Pulmonary artery endothelial cell (primary cell): ENCODE measurements at regions not wholly inside any gene's neighbourhood (a gene's known extent, or its start where the extent isn't known, plus 50 kb on each side); places are given as distances from the start of the nearest gene placed in this dataset.
"Not testable (repeated sequence)": the region's sequence is repeated elsewhere in the genome, so short reads cannot be mapped to it uniquely, and the experiment has no call there.

Experiments used
- DNase-seq: peaks from one replicate; pipeline ENCODE4 v3.0.0-alpha.2; 2011; ENCODE audit warnings: low read depth, low spot score

GRCh38 chr5:159497221-159497620 lies 166.9 kb upstream of the IL12B start:
- no peak for DNase-seq

DNA sequence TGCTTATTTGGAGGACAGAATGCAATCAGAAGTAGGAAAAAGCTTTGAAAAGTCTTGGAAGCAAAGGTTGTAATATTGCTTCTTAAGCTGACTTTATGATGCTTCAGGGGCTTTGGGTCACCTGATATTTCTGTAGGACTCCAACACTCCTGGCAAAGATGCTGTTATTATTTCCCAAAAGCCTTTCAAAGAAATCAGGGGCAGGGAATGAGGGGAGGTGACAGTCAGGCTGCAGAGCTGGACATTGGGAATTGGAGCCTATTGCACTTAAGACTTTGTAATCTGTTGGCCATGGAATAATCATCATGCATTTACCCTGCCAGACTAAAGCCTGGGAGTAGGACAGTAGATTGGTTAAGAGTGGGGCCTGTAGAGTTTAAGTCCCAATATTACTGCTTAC lies 168.3 kb upstream of the IL12B start:
- no peak for DNase-seq

DNA sequence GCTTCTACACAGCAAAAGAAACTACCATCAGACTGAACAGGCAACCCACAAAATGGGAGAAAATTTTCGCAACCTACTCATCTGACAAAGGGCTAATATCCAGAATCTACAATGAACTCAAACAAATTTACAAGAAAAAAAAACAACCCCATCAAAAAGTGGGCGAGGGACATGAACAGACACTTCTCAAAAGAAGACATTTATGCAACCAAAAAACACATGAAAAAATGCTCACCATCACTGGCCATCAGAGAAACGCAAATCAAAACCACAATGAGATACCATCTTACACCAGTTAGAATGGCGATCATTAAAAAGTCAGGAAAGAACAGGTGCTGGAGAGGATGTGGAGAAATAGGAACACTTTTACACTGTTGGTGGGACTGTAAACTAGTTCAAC lies 171.8 kb upstream of the IL12B start:
- not testable (repeated sequence) for DNase-seq

GRCh38 chr5:159503236-159503635 lies 172.9 kb upstream of the IL12B start:
- no peak for DNase-seq

- no peak for DNase-seq
Observed at GRCh38 chr5:159504106-159504856, 174.0 kb upstream of the IL12B start.

DNA sequence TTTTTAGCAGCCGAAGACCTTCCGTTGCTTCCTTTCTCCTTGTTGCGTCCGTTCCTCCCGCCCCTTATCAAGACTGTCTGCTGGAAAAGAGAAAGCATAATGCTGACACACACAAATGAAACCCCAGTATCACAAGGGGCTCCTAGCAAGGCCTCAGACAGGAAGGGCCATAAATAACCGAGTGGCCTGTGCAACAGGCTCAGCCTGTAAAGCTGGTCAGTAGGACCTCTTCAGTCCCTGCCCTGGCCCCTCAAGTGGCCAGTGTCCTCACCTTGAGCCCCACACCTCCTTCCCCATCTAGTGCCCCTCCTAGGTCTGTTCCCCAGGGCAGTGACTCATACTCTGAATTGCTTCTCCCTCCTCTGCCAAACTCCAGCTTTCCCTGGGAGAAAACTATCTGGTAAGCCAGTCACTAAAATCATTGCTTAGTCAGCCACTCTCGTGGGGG lies 174.6 kb upstream of the IL12B start:
- no peak for DNase-seq

DNA sequence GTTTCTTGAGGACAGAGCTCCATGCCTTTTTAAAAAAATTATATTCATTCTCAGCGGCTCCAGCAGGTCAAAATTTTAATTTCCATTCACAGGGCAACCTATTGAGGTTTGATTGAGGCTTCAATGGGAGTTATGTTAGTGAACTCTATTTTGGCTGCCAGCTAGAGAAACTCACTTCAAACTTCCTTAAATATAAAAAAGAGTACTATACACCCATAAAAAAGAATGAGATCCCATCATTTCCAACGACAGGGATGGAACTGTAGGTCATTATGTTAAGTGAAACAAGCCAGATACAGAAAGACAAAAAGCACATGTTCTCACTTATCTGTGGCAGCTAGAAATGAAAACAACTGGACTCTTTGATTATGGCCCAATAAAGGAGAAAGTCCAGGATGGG lies 176.8 kb upstream of the IL12B start:
- no peak for DNase-seq

GRCh38 chr5:159507661-159508060 lies 177.4 kb upstream of the IL12B start:
- no peak for DNase-seq

DNA sequence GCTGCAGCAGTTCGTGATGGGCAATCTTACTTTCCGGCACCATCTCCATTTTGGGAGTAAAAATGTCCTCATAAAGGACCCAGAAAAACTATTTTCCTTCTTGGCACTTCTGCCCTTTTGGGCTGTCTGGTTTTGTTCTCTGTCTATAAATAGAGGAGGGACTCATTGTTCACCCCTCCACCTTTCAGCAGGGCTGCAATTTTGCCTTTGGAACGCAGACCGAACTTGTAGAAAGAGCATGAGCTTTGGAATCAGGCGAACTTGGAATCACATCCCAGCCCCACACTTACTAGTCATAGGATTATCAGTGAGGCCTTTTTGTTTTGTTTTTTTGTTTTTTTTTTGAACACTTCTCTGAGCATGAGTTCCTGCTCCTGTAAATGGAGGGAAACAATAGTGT lies 178.1 kb upstream of the IL12B start:
- DNase-seq: no peak

DNA sequence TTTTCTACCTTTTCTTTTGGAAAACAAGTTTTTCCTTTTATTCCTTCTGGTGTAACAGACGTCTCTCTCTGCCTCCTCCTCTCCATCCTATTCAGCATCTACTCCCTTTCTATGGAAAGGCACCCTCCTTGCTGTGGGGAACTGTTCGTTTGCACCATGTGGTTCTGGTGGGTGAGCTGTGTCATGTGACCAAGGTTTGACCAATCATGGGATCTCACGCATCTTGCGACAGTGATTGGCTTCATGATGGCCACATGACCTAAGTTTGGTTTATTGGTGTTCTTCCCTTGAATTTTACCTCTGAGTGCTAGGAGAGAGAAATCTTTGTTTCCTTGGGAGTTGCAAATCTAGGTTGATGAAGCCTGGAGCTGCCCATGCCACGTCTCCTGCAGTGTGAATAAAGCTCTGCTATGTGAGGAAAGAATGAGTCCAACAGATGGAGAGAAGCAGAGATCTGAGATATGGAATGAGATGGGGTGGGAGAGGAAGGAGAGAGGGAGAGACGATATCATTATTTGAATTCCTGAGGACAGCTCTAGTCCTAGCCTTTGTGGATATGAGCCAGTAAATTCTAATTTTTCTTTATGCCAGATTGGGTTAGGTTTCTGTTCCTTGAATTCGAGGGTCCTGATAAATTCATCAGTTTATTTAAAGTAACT lies 178.8 kb upstream of the IL12B start:
- no peak for DNase-seq

GRCh38 chr5:159510282-159510681 lies 180.0 kb upstream of the IL12B start:
- no peak for DNase-seq

DNA sequence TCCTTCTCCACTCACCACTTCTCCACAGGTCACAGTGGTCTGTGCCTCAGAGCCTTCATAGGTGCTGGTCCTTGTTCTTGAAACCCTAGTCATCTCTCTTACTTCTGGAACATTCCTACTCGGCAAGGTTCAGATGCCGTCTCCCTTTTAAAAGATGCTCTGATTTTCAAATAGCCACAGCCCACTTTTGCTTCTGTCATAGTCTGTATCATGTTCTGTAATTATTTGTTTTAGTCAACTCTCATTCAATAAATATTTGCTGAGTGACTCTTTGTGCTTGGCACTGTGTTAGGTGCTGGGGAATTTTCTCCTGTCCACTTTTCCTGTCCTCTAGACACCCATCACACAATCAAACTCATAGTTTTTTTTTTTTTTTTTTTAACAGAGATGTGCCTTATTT lies 181.3 kb upstream of the IL12B start:
- no peak for DNase-seq

DNA sequence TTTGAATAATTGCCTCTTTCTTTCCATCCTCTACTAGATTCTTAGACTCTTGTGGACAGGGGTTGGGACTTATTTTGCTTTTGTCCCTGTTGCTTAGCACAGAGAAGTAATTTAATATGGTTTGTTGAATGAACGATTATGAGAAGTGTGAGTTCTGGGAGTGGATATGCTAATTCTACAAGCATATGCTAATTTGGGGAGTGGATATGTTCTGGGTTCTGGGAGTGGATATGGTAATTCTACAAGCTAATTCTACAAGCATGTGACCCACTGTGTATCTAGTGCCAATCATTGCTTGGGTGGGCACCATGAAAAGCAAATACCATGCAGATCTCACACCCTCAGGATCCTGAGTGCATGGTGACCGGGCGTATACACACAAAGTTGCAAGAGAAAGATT lies 181.8 kb upstream of the IL12B start:
- DNase-seq: no peak

DNA sequence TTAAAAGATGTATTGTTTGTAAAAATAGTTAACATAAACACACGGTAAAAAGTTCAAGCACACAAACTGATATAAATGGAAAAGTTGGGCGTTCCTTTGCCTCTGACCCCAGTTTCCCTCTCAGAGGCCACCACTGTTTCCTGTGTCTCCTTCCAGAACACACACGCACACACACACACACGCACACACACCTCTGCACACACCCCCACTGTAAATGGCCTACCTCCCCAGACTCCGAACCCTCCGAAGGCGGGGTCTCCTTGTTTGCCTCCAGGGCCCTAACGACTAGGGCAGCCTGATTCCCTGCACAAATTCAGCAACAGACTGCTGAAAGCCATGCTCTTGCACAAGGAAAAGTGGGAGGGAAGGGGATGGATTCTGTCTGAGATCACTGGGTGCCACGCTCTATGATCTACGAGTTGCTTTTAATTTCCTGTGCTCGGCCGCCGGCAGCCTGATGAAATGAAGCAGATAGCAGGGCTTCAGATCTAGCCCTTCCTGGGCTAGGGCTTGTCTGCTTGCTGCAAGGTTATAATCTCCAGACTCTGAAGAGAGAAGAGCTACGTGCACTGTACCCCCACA lies 184.0 kb upstream of the IL12B start:
- DNase-seq: no peak

DNA sequence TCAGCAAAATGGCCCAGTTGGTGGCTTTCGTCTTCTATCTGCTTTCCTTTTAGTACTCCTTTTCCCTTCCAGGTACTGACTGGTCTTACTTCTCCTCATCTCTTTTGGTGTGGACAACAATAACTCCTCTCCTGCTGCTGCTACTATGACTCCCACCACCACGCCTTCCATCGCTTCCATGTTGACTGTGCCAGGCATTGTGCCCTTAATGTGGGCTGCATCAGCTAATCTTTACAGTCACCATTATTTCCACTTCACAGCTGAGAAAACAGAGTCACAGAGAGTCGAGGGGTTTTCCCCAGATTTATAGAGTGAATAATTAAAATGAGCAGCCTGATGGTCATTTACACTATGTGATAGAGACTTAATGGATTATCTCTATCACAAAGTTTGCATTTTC lies 184.9 kb upstream of the IL12B start:
- DNase-seq: no peak

GRCh38 chr5:159515909-159516415 lies 185.7 kb upstream of the IL12B start:
- no peak for DNase-seq

DNA sequence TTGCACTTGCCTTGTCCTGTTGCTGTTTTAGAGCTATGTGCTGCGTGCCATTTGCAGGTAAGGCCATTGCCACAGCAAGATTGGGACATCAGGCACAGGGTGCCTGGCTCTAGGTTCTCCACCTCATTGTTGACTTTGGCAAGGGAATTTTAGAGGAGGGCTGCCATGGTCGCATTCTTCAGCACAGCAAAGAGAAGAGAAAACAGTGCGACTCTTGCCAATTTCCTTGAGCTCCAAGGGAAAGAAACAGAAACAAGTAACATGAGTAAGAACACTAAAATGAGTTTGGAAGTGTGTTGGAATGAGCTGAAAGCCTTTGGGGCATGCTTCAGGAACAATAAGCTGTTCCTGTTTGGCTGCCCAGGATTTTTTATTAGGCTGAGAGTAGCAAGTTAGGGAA lies 188.1 kb upstream of the IL12B start:
- no peak for DNase-seq

DNA sequence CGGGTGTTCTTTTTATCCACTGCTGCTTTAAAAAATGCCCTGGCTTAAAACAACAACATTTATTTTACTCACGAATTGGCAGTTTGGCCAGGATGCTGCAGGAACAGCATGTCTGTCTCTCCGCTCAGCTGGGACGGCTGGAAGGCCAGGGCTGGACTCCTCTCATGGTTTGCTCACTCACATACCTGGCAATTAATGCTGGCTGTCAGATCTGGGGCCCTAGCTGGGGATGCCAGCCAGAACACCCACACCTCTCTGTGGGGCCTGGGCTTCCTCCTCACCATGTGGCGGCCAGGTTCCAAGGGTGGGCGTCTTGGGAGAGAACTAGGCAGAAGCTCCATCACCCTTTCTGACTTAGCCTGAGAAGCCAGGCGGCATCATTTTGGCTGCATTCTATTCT lies 189.1 kb upstream of the IL12B start:
- no peak for DNase-seq

DNA sequence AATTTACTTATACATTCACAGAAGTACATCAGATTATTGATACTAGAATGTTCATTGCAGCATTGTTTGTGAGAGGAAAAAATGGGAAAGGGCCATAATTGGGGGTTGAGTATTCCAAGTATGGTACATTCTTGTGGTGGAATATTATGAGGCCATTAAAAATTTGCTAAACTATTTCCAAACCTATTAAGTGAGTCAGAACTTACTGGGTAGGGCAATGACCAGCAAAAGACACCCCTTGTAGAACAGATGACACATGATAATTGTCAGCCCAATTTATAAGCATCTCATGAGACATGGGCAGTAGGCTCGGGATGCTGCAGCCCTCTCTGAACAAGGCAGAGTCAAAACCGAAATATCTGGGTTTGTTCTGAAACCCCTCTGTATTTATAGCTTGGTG lies 192.6 kb upstream of the IL12B start:
- DNase-seq: no peak

GRCh38 chr5:159524279-159524678 lies 194.0 kb upstream of the IL12B start:
- DNase-seq: not testable (repeated sequence)

GRCh38 chr5:159525117-159525516 lies 194.8 kb upstream of the IL12B start:
- no peak for DNase-seq

- no peak for DNase-seq
Observed at GRCh38 chr5:159527546-159528254, 197.4 kb upstream of the IL12B start.
